CD4-positive, alpha-beta T cell (primary cell): ENCODE measurements at regions not wholly inside any gene's neighbourhood (a gene's known extent, or its start where the extent isn't known, plus 50 kb on each side); places are given as distances from the start of the nearest gene placed in this dataset.

ENCODE experiments used
- ATAC-seq: fragments of 200-7000 bp; cut with Tn5 transposase; one replicate; pipeline ENCODE4 v1.10.0; 2022; ENCODE audit warnings: mild to moderate bottlenecking; ENCODE audit not compliant: poor library complexity
- CTCF ChIA-PET: fragments of 350-600 bp; sonication (Branson Sonifier 250); formaldehyde crosslinking; loops from one replicate; lab custom pipeline; 2021; ENCODE audit warnings: antibody characterized with exemption, inconsistent platforms; lab: Charles Lee
- POLR2A ChIA-PET: fragments of 350-600 bp; sonication (Branson Sonifier 250); formaldehyde crosslinking; loops from one replicate; lab custom pipeline; 2021; ENCODE audit warnings: antibody characterized with exemption, inconsistent platforms; lab: Charles Lee
- DNase-seq, 14 experiments: peaks; one replicate each; pipeline ENCODE4 v3.0.0-alpha.2; 2013 to 2020; ENCODE audit warnings: mixed read lengths in 2 of 14
- H3K27ac ChIP-seq, 2 donors: one replicate each; pipeline versions ENCODE4 v1.5.1 to v1.7.0; 2013; ENCODE audit warnings: low read length in 2 of 2, low read depth in 1 of 2, mild to moderate bottlenecking in 1 of 2
- H3K27me3 ChIP-seq, 2 experiments: 1 replicate in 1 of 2; 2 replicates in 1 of 2; pipeline versions ENCODE4 v1.6.1 to v1.7.0; 2013; ENCODE audit warnings: low read length in 2 of 2, control low read depth in 1 of 2, mild to moderate bottlenecking in 1 of 2, moderate library complexity in 1 of 2; ENCODE audit not compliant: insufficient read depth in 2 of 2, control insufficient read depth in 1 of 2
- H3K36me3 ChIP-seq: one replicate; pipeline ENCODE4 v1.6.1; 2013; ENCODE audit warnings: low read length, control low read depth; ENCODE audit not compliant: insufficient read depth
- H3K4me1 ChIP-seq: one replicate; pipeline ENCODE4 v1.6.1; 2013; ENCODE audit warnings: low read length, control low read depth; ENCODE audit not compliant: insufficient read depth
- H3K4me3 ChIP-seq: one replicate; pipeline ENCODE4 v1.5.1; 2013; ENCODE audit warnings: mild to moderate bottlenecking, low read length, moderate library complexity
- H3K9me3 ChIP-seq, 2 experiments: 1 replicate in 1 of 2; 2 replicates in 1 of 2; pipeline versions ENCODE4 v1.6.1 to v1.7.0; 2013; ENCODE audit warnings: low read length in 2 of 2, mild to moderate bottlenecking in 2 of 2, control low read depth in 1 of 2, moderate library complexity in 1 of 2; ENCODE audit not compliant: control insufficient read depth in 1 of 2, insufficient read depth in 1 of 2
- H3K27ac Mint-ChIP-seq: one replicate; pipeline ENCODE4 v1.8.0; 2020; ENCODE audit warnings: mixed read lengths
- H3K27me3 Mint-ChIP-seq: one replicate; pipeline ENCODE4 v1.8.0; 2021; ENCODE audit warnings: mixed read lengths
- H3K36me3 Mint-ChIP-seq: one replicate; pipeline ENCODE4 v1.8.0; 2021; ENCODE audit warnings: low read depth, mixed read lengths
- H3K4me1 Mint-ChIP-seq: one replicate; pipeline ENCODE4 v1.8.0; 2021; ENCODE audit warnings: low read depth, mixed read lengths
- H3K4me3 Mint-ChIP-seq: one replicate; pipeline ENCODE4 v1.8.0; 2020; ENCODE audit warnings: mild to moderate bottlenecking, mixed read lengths
- H3K9me3 Mint-ChIP-seq: one replicate; pipeline ENCODE4 v1.8.0; 2020; ENCODE audit warnings: mixed read lengths
- intact Hi-C, 2 experiments: fragments of 100-400 bp; cut with DNase I in 1 of 2; cut with micrococcal nuclease in 1 of 2; formaldehyde crosslinking; loops; one replicate each; pipeline versions ENCODE4 v1.15.1 to v1.9.0; 2023 to 2025; cut with DNase I, micrococcal nuclease
- TF ChIP-seq, protein P1 (sequence below): fragments of 200-600 bp; IDR thresholded peaks from one replicate; pipeline ENCODE4 v1.8.0; 2022; ENCODE audit warnings: antibody characterized with exemption, mild to moderate bottlenecking

DNA sequence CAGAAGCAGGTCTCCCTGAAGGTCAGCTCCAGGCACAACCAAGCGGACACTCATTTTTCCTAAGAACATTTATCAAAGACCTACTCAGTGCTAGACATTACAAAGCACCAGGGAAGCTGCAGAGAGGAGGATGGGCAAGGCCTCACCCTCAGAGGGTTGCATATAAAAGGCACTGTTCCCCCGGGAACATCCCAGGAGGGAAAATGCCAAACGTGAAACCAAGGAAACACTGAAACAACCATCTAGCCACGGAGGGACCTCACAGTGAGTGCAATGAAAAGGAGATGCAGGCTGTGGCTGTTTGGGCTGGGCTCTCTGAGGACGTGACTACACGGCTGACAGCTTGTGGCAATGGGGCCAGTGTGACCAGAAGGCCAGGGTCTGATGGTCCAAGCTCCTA is 117.4 kb upstream of the VASH1 start:
- ATAC-seq, result no peak
- H3K27me3 ChIP-seq, result peaks cover 9 to 15% of the 10 kb centered on the region in 2 experiments
- ChIA-PET CTCF (no interaction called here), POLR2A (no interaction called here)
- Mint-ChIP-seq H3K4me1 (no peaks in the 10 kb centered on the region), H3K9me3 (no peaks in the 10 kb centered on the region), H3K27me3 (peaks cover 54% of the 10 kb centered on the region), H3K27ac (no peak overlapping the region), H3K36me3 (no peaks in the 10 kb centered on the region), H3K4me3 (no peak overlapping the region)
- H3K9me3 ChIP-seq, result no peaks in the 10 kb centered on the region
- H3K4me1 ChIP-seq, result no peaks in the 10 kb centered on the region
- no peak overlapping the region for H3K27ac ChIP-seq
- H3K4me3 ChIP-seq, result no peak overlapping the region
- H3K36me3 ChIP-seq, result no peaks in the 10 kb centered on the region
- intact Hi-C loops, result no loop called here
- no peak for DNase-seq
- TF ChIP-seq, protein P1, sequence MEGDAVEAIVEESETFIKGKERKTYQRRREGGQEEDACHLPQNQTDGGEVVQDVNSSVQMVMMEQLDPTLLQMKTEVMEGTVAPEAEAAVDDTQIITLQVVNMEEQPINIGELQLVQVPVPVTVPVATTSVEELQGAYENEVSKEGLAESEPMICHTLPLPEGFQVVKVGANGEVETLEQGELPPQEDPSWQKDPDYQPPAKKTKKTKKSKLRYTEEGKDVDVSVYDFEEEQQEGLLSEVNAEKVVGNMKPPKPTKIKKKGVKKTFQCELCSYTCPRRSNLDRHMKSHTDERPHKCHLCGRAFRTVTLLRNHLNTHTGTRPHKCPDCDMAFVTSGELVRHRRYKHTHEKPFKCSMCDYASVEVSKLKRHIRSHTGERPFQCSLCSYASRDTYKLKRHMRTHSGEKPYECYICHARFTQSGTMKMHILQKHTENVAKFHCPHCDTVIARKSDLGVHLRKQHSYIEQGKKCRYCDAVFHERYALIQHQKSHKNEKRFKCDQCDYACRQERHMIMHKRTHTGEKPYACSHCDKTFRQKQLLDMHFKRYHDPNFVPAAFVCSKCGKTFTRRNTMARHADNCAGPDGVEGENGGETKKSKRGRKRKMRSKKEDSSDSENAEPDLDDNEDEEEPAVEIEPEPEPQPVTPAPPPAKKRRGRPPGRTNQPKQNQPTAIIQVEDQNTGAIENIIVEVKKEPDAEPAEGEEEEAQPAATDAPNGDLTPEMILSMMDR, result no peak

DNA sequence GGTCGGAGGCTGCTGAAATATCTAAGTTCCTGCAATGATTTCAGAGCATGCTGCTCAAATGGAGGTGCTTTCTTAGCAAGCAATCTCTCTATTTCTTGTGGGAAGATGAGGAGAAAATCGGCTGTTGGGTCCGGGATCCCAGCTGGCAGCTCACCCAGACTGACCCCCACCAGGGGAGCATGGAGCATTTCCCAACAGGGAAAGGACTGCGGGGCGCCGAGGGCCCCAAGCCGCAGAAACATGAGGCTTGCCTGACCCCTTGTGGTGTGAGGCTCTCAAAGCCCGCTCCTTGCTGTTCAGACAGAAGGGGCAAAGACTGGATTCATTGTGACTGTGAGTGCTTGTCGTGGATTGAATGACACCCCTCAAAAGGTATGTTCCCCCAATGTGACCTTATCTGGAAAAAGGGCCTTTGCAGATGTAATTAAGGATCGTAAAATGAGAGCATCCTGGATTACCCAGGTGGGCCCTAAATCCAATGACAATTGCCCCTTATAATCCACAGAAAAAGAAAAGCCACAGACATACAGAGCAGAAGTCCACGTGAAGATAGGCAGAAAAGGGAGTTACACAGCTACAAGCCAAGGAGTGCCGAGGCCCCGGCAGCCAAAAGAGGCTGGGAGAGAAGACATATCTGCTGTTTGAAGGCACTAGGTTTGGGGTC is 116.3 kb upstream of the VASH1 start:
- H3K27ac Mint-ChIP-seq, result no peak overlapping the region
- peaks cover 9 to 15% of the 10 kb centered on the region in 2 experiments for H3K27me3 ChIP-seq
- intact Hi-C loops, result loop anchor here in 1 of 2 experiments (5.0 kb wide), 1 partner anchor 938 kb away; no protein-coding TSS in a partner anchor
- CTCF ChIA-PET, result no interaction called here
- TF ChIP-seq, protein P1, result no peak
- H3K9me3 ChIP-seq, result no peaks in the 10 kb centered on the region
- no peaks in the 10 kb centered on the region for H3K4me1 ChIP-seq
- POLR2A ChIA-PET, result no interaction called here
- H3K36me3 ChIP-seq, result no peaks in the 10 kb centered on the region
- DNase-seq (peak in 1 of 14 experiments; percentile 7), ATAC-seq (no peak)
- peaks cover 54% of the 10 kb centered on the region for H3K27me3 Mint-ChIP-seq
- no peak overlapping the region for H3K4me3 ChIP-seq
- no peak overlapping the region for H3K4me3 Mint-ChIP-seq
- no peaks in the 10 kb centered on the region for H3K9me3 Mint-ChIP-seq
- H3K4me1 Mint-ChIP-seq, result no peaks in the 10 kb centered on the region
- H3K36me3 Mint-ChIP-seq, result no peaks in the 10 kb centered on the region
- H3K27ac ChIP-seq, result no peak overlapping the region

GRCh38 chr14:76647697-76648298 is 113.5 kb upstream of the VASH1 start:
- Histone ChIP-seq H3K4me3 (no peak overlapping the region), H3K27ac (no peak overlapping the region), H3K36me3 (no peaks in the 10 kb centered on the region), H3K9me3 (no peaks in the 10 kb centered on the region), H3K4me1 (no peaks in the 10 kb centered on the region), H3K27me3 (peaks cover 0 to 15% of the 10 kb centered on the region in 2 experiments)
- ATAC-seq (no peak), DNase-seq (peak in 4 of 14 experiments; percentile 8 to 50 (median 32))
- TF ChIP-seq, protein P1, result peak; percentile 70
- H3K36me3 Mint-ChIP-seq, result no peaks in the 10 kb centered on the region
- intact Hi-C loops, result loop anchor here (1.0 to 5.0 kb wide), 3 partner anchors 596 to 940 kb away; no protein-coding TSS in a partner anchor
- H3K4me1 Mint-ChIP-seq, result no peaks in the 10 kb centered on the region
- H3K27me3 Mint-ChIP-seq, result peaks cover 34% of the 10 kb centered on the region
- ChIA-PET CTCF (interaction anchor here (0.7 to 0.8 kb wide), 2 partner anchors 24 to 597 kb away, joined by 3 to 4 read pairs; no protein-coding TSS in a partner anchor), POLR2A (no interaction called here)
- no peak overlapping the region for H3K27ac Mint-ChIP-seq
- H3K4me3 Mint-ChIP-seq, result no peak overlapping the region
- no peaks in the 10 kb centered on the region for H3K9me3 Mint-ChIP-seq
